Fibroblast of lung (primary cell): ENCODE measurements at regions not wholly inside any gene's neighbourhood (a gene's known extent, or its start where the extent isn't known, plus 50 kb on each side); places are given as distances from the start of the nearest gene placed in this dataset.

ENCODE experiments used
- DNase-seq, 2 donors: peaks; one replicate each; pipeline versions ENCODE4 v3.0.0 to v3.0.0-alpha.2; 2010; ENCODE audit warnings: low read depth in 2 of 2
- H2AFZ ChIP-seq: 2 replicates; pipeline ENCODE4 v1.5.1; 2012; ENCODE audit warnings: low read length, control low read depth, inconsistent platforms
- H3K27ac ChIP-seq: 2 replicates; pipeline ENCODE4 v1.5.1; 2011; ENCODE audit warnings: low read length, control low read depth; ENCODE audit not compliant: insufficient read depth
- H3K27me3 ChIP-seq: 2 replicates; pipeline ENCODE4 v1.5.1; 2011; ENCODE audit warnings: mild to moderate bottlenecking, low read length; ENCODE audit not compliant: control insufficient read depth, insufficient read depth
- H3K36me3 ChIP-seq: 2 replicates; pipeline ENCODE4 v1.5.1; 2011; ENCODE audit warnings: low read length; ENCODE audit not compliant: control insufficient read depth, insufficient read depth
- H3K4me1 ChIP-seq: 2 replicates; pipeline ENCODE4 v1.5.1; 2011; ENCODE audit warnings: low read length; ENCODE audit not compliant: control insufficient read depth, insufficient read depth; ENCODE audit errors: extremely low read depth
- H3K4me2 ChIP-seq: 2 replicates; pipeline ENCODE4 v1.5.1; 2011; ENCODE audit warnings: low read length, control low read depth; ENCODE audit not compliant: insufficient read depth; ENCODE audit errors: extremely low read depth
- H3K4me3 ChIP-seq, 4 experiments: fragments of 200-600 bp in 1 of 4; sonication (generic) in 1 of 4; replicated peaks in 1 of 4; 2 replicates each; pipeline ENCODE4 v1.5.1; 2011 to 2016; ENCODE audit warnings: low read length in 4 of 4, low read depth in 3 of 4, mild to moderate bottlenecking in 3 of 4, control low read depth in 2 of 4, inconsistent platforms in 1 of 4, mixed read lengths in 1 of 4; ENCODE audit not compliant: insufficient read depth in 1 of 4; ENCODE audit errors: control extremely low read depth in 1 of 4
- H3K79me2 ChIP-seq: 2 replicates; pipeline ENCODE4 v1.5.1; 2012; ENCODE audit warnings: mild to moderate bottlenecking, low read length, inconsistent platforms; ENCODE audit not compliant: control insufficient read depth, insufficient read depth
- H3K9ac ChIP-seq: 2 replicates; pipeline ENCODE4 v1.5.1; 2011; ENCODE audit warnings: mild to moderate bottlenecking, low read length, control low read depth; ENCODE audit not compliant: insufficient read depth
- H3K9me3 ChIP-seq: 2 replicates; pipeline ENCODE4 v1.5.1; 2012; ENCODE audit warnings: low read depth, low read length; ENCODE audit not compliant: control insufficient read depth, insufficient read depth
- H4K20me1 ChIP-seq: 2 replicates; pipeline ENCODE4 v1.5.1; 2011; ENCODE audit warnings: low read length; ENCODE audit not compliant: control insufficient read depth, insufficient read depth; ENCODE audit errors: extremely low read depth
- EZH2 ChIP-seq: IDR thresholded peaks from 2 replicates; pipeline ENCODE4 v1.5.1; 2012; ENCODE audit warnings: low read length, control low read depth, mild to moderate bottlenecking; ENCODE audit errors: missing control alignments
- TF ChIP-seq, protein P1 (sequence below), 2 donors: IDR thresholded peaks in 1 of 2; conservative IDR thresholded peaks in 1 of 2; 1 replicate in 1 of 2; 2 replicates in 1 of 2; pipeline ENCODE4 v1.5.1; 2011 to 2012; ENCODE audit warnings: low read length in 2 of 2, control low read depth in 1 of 2, inconsistent platforms in 1 of 2, low read depth in 1 of 2, mild to moderate bottlenecking in 1 of 2

- H3K4me2 ChIP-seq: no peak overlapping the region
- H4K20me1 ChIP-seq: no peaks in the 10 kb centered on the region
- TF ChIP-seq EZH2: no peak
- TF ChIP-seq, protein P1, sequence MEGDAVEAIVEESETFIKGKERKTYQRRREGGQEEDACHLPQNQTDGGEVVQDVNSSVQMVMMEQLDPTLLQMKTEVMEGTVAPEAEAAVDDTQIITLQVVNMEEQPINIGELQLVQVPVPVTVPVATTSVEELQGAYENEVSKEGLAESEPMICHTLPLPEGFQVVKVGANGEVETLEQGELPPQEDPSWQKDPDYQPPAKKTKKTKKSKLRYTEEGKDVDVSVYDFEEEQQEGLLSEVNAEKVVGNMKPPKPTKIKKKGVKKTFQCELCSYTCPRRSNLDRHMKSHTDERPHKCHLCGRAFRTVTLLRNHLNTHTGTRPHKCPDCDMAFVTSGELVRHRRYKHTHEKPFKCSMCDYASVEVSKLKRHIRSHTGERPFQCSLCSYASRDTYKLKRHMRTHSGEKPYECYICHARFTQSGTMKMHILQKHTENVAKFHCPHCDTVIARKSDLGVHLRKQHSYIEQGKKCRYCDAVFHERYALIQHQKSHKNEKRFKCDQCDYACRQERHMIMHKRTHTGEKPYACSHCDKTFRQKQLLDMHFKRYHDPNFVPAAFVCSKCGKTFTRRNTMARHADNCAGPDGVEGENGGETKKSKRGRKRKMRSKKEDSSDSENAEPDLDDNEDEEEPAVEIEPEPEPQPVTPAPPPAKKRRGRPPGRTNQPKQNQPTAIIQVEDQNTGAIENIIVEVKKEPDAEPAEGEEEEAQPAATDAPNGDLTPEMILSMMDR (conservative IDR thresholded peaks at IDR 0.05 in 1 of 2, IDR thresholded peaks at IDR 0.05 in 1 of 2; ENCODE audit: low read depth in 1 of 2, low read length in 2 of 2): no peak
Measured at GRCh38 chr5:142402752-142403318, 78.0 kb upstream of the SPRY4 start.

GRCh38 chr5:142400415-142400814, 75.6 kb upstream of the SPRY4 start:
- Histone ChIP-seq H3K4me3 (no peak overlapping the region), H4K20me1 (no peaks in the 10 kb centered on the region), H2AFZ (no peak overlapping the region), H3K4me1 (peaks cover 2% of the 10 kb centered on the region), H3K27me3 (no peaks in the 10 kb centered on the region), H3K4me2 (no peak overlapping the region), H3K27ac (no peak overlapping the region), H3K79me2 (no peaks in the 10 kb centered on the region), H3K9me3 (no peaks in the 10 kb centered on the region), H3K36me3 (no peaks in the 10 kb centered on the region), H3K9ac (no peak overlapping the region)
- no peak for TF ChIP-seq EZH2
- TF ChIP-seq, protein P1 (conservative IDR thresholded peaks at IDR 0.05 in 1 of 2, IDR thresholded peaks at IDR 0.05 in 1 of 2; ENCODE audit: low read depth in 1 of 2, low read length in 2 of 2): no peak
- DNase-seq: no peak

More at GRCh38 chr5:142402752-142403318, 78.0 kb upstream of the SPRY4 start:
- DNase-seq: no peak
- H2AFZ ChIP-seq: no peak overlapping the region
- no peaks in the 10 kb centered on the region for H3K27me3 ChIP-seq
- H3K79me2 ChIP-seq: no peaks in the 10 kb centered on the region
- no peaks in the 10 kb centered on the region for H3K9me3 ChIP-seq
- no peak overlapping the region for H3K9ac ChIP-seq
- no peaks in the 10 kb centered on the region for H3K36me3 ChIP-seq
- H3K4me3 ChIP-seq: no peak overlapping the region
- peaks cover 2% of the 10 kb centered on the region for H3K4me1 ChIP-seq
- no peak overlapping the region for H3K27ac ChIP-seq

DNA sequence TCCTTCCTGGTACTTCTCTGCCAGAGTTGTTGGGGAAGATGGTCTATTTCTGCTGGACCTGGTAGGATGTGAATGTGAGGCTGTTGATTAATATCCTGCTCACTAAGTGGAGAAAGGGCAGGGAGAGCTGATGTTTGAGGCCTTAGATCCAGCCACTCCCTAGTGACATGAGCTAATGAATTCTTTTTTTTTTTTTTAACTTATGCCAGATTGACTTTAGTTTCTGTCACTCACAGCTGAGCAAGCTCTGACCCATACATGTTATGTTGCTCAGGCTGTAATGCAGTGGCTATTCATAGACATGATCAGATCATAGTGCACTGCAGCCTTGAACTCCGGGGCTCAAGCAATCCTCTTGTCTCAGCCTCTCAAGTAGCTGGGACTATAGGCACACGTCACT, 75.1 kb upstream of the SPRY4 start:
- no peak for TF ChIP-seq EZH2
- TF ChIP-seq, protein P1 (conservative IDR thresholded peaks at IDR 0.05 in 1 of 2, IDR thresholded peaks at IDR 0.05 in 1 of 2; ENCODE audit: low read depth in 1 of 2, low read length in 2 of 2): no peak
- H3K9me3 ChIP-seq: no peaks in the 10 kb centered on the region
- H3K4me3 ChIP-seq: no peak overlapping the region
- H3K9ac ChIP-seq: no peak overlapping the region
- no peaks in the 10 kb centered on the region for H3K79me2 ChIP-seq
- no peak overlapping the region for H3K4me2 ChIP-seq
- no peaks in the 10 kb centered on the region for H3K27me3 ChIP-seq
- H4K20me1 ChIP-seq: no peaks in the 10 kb centered on the region
- H2AFZ ChIP-seq: no peak overlapping the region
- no peak overlapping the region for H3K27ac ChIP-seq
- no peak for DNase-seq
- H3K36me3 ChIP-seq: no peaks in the 10 kb centered on the region
- H3K4me1 ChIP-seq: peaks cover 2% of the 10 kb centered on the region
